HL-60 (cell line): ENCODE measurements at regions not wholly inside any gene's neighbourhood (a gene's known extent, or its start where the extent isn't known, plus 50 kb on each side); places are given as distances from the start of the nearest gene placed in this dataset.

Experiments
- CTCF ChIP-seq: IDR thresholded peaks from one replicate; pipeline ENCODE4 v1.5.1; 2011; ENCODE audit warnings: low read length, control low read depth, inconsistent platforms; ENCODE audit not compliant: insufficient read depth
- GABPA ChIP-seq: IDR thresholded peaks from 2 replicates; pipeline ENCODE4 v1.6.1; 2012; ENCODE audit warnings: low read depth
- POLR2AphosphoS5 ChIP-seq: IDR thresholded peaks from 2 replicates; pipeline ENCODE4 v1.6.1; 2012; ENCODE audit warnings: low read depth
- REST ChIP-seq: IDR thresholded peaks from 2 replicates; pipeline ENCODE4 v1.6.1; 2012; ENCODE audit warnings: low read depth; ENCODE audit not compliant: insufficient replicate concordance
- SPI1 ChIP-seq: IDR thresholded peaks from 2 replicates; pipeline ENCODE4 v1.6.1; 2012; ENCODE audit warnings: low read depth, mild to moderate bottlenecking, borderline replicate concordance

- TF ChIP-seq CTCF (no peak), POLR2AphosphoS5 (no peak), REST (no peak), SPI1 (no peak), GABPA (no peak)
These were observed 459.1 kb upstream of the CITED2 start for GRCh38 chr6:139833592-139833991.
